ENCODE measurements at regions not wholly inside any gene's neighbourhood (a gene's known extent, or its start where the extent isn't known, plus 50 kb on each side); places are given as distances from the start of the nearest gene placed in this dataset.

DNA sequence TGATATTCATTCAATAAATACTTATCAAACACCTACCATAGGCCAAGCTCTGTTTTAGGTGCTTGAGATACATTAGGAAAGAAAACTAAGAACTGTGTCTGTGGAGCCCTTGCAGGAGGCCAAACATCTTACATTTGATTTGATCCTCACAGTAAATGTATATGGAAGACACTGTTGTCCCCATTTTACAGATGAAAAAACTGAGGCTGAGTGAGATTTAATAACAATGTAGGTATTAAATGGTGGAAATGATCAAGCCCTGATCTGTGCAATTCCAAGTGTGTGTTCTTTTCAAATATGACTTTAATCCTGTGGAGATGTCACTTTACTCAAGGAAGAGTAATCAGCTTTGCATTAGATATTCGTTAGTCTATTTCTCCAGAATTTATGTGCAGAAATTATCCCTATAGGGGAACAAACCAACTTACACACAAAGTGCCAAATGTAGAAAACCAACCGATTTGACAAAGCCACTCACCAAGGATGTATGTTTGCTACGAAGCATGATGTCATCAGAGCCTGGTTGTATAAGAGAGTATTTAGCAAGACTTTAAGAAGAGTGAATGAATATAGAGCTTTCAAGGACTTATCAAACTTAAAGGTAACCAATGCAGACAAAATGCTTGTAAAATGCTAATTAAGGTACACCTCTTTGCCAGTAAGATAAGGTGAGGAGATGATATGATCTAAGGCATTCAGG is 153.9 kb upstream of the NFIB start:
- H3K14ac ChIP-seq (ENCODE audit: low read length), result no peak overlapping the region
- no peak overlapping the region for H3K27ac ChIP-seq (replicated peaks; ENCODE audit: low read length)
- no peak overlapping the region for H3K9ac ChIP-seq (ENCODE audit: low read depth, low read length, poor library complexity)
- no peak for DNase-seq (ENCODE audit: low spot score)
- no peak overlapping the region for H3K4ac ChIP-seq (ENCODE audit: low read length)
- H3K4me2 ChIP-seq (ENCODE audit: insufficient read depth, low read length, poor library complexity, severe bottlenecking), result no peak overlapping the region
- H3K36me3 ChIP-seq (replicated peaks in 1 of 2; ENCODE audit: control insufficient read depth in 2 of 2, insufficient read depth in 2 of 2, low read length in 2 of 2), result no peaks in the 10 kb centered on the region
- no peak overlapping the region for H2BK120ac ChIP-seq (ENCODE audit: low read depth, low read length)
- no peaks in the 10 kb centered on the region for H3K79me1 ChIP-seq (ENCODE audit: low read depth, low read length)
- no peak overlapping the region for H3K4me3 ChIP-seq (ENCODE audit: low read length in 2 of 2)
- H3K18ac ChIP-seq (ENCODE audit: low read length), result no peak overlapping the region
- peaks cover 14% of the 10 kb centered on the region in 2 donors for H3K4me1 ChIP-seq (ENCODE audit: control insufficient read depth in 2 of 2, insufficient read depth in 1 of 2, low read depth in 1 of 2, low read length in 2 of 2)
- H2BK5ac ChIP-seq (ENCODE audit: low read length), result no peak overlapping the region
- H2AK5ac ChIP-seq (ENCODE audit: low read depth, low read length), result no peak overlapping the region
- H2BK12ac ChIP-seq (ENCODE audit: low read length), result no peak overlapping the region
- no peak overlapping the region for H4K91ac ChIP-seq (ENCODE audit: low read depth, low read length, poor library complexity)
- H3K27me3 ChIP-seq (ENCODE audit: control insufficient read depth in 3 of 3, insufficient read depth in 3 of 3, low read depth in 1 of 3, low read length in 3 of 3), result peaks cover 0 to 18% (median 0%) of the 10 kb centered on the region in 3 experiments
- no peak overlapping the region for H2BK15ac ChIP-seq (ENCODE audit: low read length)
- no peak overlapping the region for H2AFZ ChIP-seq (ENCODE audit: low read length)
- H3K9me3 ChIP-seq (replicated peaks in 1 of 2; ENCODE audit: control insufficient read depth in 2 of 2, insufficient read depth in 1 of 2, low read depth in 1 of 2, low read length in 2 of 2), result no peaks in the 10 kb centered on the region
- no peak overlapping the region for H3K23ac ChIP-seq (ENCODE audit: low read depth, low read length, poor library complexity)
- H4K8ac ChIP-seq (ENCODE audit: low read depth, low read length), result no peak overlapping the region
- WGBS, 2 donors (ENCODE audit: extremely low coverage in 2 of 2, insufficient read length in 2 of 2, insufficient replicate concordance in 1 of 2), result no CpG with 5 or more reads among the region's 3 CpGs

DNA sequence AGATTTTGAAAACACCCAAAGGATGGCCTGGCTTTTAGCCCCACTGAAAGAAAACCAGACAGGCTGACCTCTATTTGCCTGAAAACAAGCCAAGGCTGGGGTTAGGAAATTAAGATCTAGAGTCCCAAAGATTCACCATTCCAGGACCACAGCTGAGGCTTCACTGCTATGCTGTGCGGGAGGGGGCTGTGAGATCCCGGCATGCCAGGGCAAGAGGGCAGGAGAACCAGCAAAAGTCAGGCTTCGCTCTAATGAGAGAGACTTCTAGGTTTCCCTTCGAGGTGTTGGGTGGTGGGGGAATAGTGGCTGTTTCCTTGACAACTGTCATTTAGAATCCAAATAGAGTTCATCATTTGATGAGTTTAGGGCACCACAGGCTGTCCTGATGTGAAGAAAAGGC is 152.9 kb upstream of the NFIB start:
- Histone ChIP-seq H3K9ac (ENCODE audit: low read depth, low read length, poor library complexity) (no peak overlapping the region), H3K18ac (ENCODE audit: low read length) (no peak overlapping the region), H2BK5ac (ENCODE audit: low read length) (no peak overlapping the region), H3K4ac (ENCODE audit: low read length) (no peak overlapping the region), H2BK12ac (ENCODE audit: low read length) (no peak overlapping the region), H3K9me3 (replicated peaks in 1 of 2; ENCODE audit: control insufficient read depth in 2 of 2, insufficient read depth in 1 of 2, low read depth in 1 of 2, low read length in 2 of 2) (no peaks in the 10 kb centered on the region), H3K79me1 (ENCODE audit: low read depth, low read length) (no peaks in the 10 kb centered on the region), H3K4me3 (ENCODE audit: low read length in 2 of 2) (no peak overlapping the region), H3K27me3 (ENCODE audit: control insufficient read depth in 3 of 3, insufficient read depth in 3 of 3, low read depth in 1 of 3, low read length in 3 of 3) (peaks cover 0 to 16% (median 0%) of the 10 kb centered on the region in 3 experiments), H3K23ac (ENCODE audit: low read depth, low read length, poor library complexity) (no peak overlapping the region), H3K36me3 (replicated peaks in 1 of 2; ENCODE audit: control insufficient read depth in 2 of 2, insufficient read depth in 2 of 2, low read length in 2 of 2) (no peaks in the 10 kb centered on the region), H4K8ac (ENCODE audit: low read depth, low read length) (no peak overlapping the region), H2BK120ac (ENCODE audit: low read depth, low read length) (no peak overlapping the region), H2AFZ (ENCODE audit: low read length) (peak overlapping the region; percentile 84), H2BK15ac (ENCODE audit: low read length) (no peak overlapping the region), H3K4me1 (ENCODE audit: control insufficient read depth in 2 of 2, insufficient read depth in 1 of 2, low read depth in 1 of 2, low read length in 2 of 2) (peaks cover 14% of the 10 kb centered on the region in 2 donors), H3K14ac (ENCODE audit: low read length) (no peak overlapping the region), H3K27ac (replicated peaks; ENCODE audit: low read length) (no peak overlapping the region), H2AK5ac (ENCODE audit: low read depth, low read length) (no peak overlapping the region), H4K91ac (ENCODE audit: low read depth, low read length, poor library complexity) (no peak overlapping the region), H3K4me2 (ENCODE audit: insufficient read depth, low read length, poor library complexity, severe bottlenecking) (no peak overlapping the region)
- WGBS, 2 donors (ENCODE audit: extremely low coverage in 2 of 2, insufficient read length in 2 of 2, insufficient replicate concordance in 1 of 2), result no CpG with 5 or more reads among the region's 4 CpGs
- no peak for DNase-seq (ENCODE audit: low spot score)

DNA sequence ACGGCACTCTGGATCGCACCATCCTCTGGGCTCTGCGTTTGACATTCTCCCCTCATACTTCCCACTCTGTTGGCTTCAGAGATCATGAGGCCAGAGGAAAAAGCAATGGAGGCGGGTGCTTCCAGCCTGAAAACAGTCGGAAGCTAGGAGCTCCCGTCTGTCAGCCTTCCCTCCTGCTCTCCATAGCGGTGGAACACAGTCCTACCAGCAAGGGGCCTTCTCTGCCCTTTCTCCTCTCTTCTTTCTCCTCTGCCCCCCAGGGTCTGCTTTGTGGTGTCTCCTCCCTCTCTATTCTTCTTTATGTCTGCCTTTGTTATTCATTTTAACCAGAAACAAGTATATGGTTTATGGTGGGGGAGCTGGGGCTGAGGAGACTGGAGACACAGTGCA is 152.5 kb upstream of the NFIB start:
- Histone ChIP-seq H2BK120ac (ENCODE audit: low read depth, low read length) (no peak overlapping the region), H2AFZ (ENCODE audit: low read length) (peak overlapping the region; percentile 84), H2BK5ac (ENCODE audit: low read length) (no peak overlapping the region), H3K79me1 (ENCODE audit: low read depth, low read length) (no peaks in the 10 kb centered on the region), H3K4ac (ENCODE audit: low read length) (no peak overlapping the region), H2AK5ac (ENCODE audit: low read depth, low read length) (no peak overlapping the region), H4K91ac (ENCODE audit: low read depth, low read length, poor library complexity) (no peak overlapping the region), H3K27me3 (ENCODE audit: control insufficient read depth in 3 of 3, insufficient read depth in 3 of 3, low read depth in 1 of 3, low read length in 3 of 3) (peaks cover 0 to 12% (median 0%) of the 10 kb centered on the region in 3 experiments), H3K4me2 (ENCODE audit: insufficient read depth, low read length, poor library complexity, severe bottlenecking) (no peak overlapping the region), H3K9me3 (replicated peaks in 1 of 2; ENCODE audit: control insufficient read depth in 2 of 2, insufficient read depth in 1 of 2, low read depth in 1 of 2, low read length in 2 of 2) (no peaks in the 10 kb centered on the region), H3K9ac (ENCODE audit: low read depth, low read length, poor library complexity) (no peak overlapping the region), H4K8ac (ENCODE audit: low read depth, low read length) (no peak overlapping the region), H3K4me1 (ENCODE audit: control insufficient read depth in 2 of 2, insufficient read depth in 1 of 2, low read depth in 1 of 2, low read length in 2 of 2) (peaks cover 14% of the 10 kb centered on the region in 2 donors), H3K23ac (ENCODE audit: low read depth, low read length, poor library complexity) (no peak overlapping the region), H3K36me3 (replicated peaks in 1 of 2; ENCODE audit: control insufficient read depth in 2 of 2, insufficient read depth in 2 of 2, low read length in 2 of 2) (no peaks in the 10 kb centered on the region), H2BK15ac (ENCODE audit: low read length) (no peak overlapping the region), H2BK12ac (ENCODE audit: low read length) (no peak overlapping the region), H3K4me3 (ENCODE audit: low read length in 2 of 2) (no peak overlapping the region), H3K18ac (ENCODE audit: low read length) (no peak overlapping the region), H3K14ac (ENCODE audit: low read length) (no peak overlapping the region), H3K27ac (replicated peaks; ENCODE audit: low read length) (no peak overlapping the region)
- WGBS, 2 donors (ENCODE audit: extremely low coverage in 2 of 2, insufficient read length in 2 of 2, insufficient replicate concordance in 1 of 2), result no CpG with 5 or more reads among the region's 7 CpGs
- DNase-seq (ENCODE audit: low spot score), result no peak

DNA sequence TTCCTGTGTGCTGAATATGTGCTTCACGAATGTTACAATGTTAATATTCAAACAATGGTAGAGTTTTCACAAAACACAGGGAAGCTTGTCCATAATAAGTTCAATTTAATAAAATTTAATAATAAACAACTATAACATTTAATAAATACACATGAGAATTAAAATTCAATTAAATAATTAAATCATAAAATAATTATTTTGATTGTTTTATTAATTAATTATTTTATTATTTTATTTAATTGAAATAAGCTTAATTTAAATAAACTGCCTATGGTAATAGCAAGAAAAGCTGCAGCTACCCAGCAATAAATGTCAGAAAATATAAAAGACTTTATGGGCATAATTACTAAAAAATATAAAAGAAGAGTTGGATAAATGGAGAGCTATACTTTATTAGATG is 149.0 kb upstream of the NFIB start:
- no peak overlapping the region for H2BK120ac ChIP-seq (ENCODE audit: low read depth, low read length)
- H3K9ac ChIP-seq (ENCODE audit: low read depth, low read length, poor library complexity), result no peak overlapping the region
- no peak overlapping the region for H2BK15ac ChIP-seq (ENCODE audit: low read length)
- no peak overlapping the region for H3K14ac ChIP-seq (ENCODE audit: low read length)
- H3K27ac ChIP-seq (replicated peaks; ENCODE audit: low read length), result no peak overlapping the region
- peaks cover 14% of the 10 kb centered on the region in 2 donors for H3K4me1 ChIP-seq (ENCODE audit: control insufficient read depth in 2 of 2, insufficient read depth in 1 of 2, low read depth in 1 of 2, low read length in 2 of 2)
- H2AK5ac ChIP-seq (ENCODE audit: low read depth, low read length), result no peak overlapping the region
- no peak overlapping the region for H4K91ac ChIP-seq (ENCODE audit: low read depth, low read length, poor library complexity)
- no peaks in the 10 kb centered on the region for H3K36me3 ChIP-seq (replicated peaks in 1 of 2; ENCODE audit: control insufficient read depth in 2 of 2, insufficient read depth in 2 of 2, low read length in 2 of 2)
- H2BK5ac ChIP-seq (ENCODE audit: low read length), result no peak overlapping the region
- no peak overlapping the region for H3K4ac ChIP-seq (ENCODE audit: low read length)
- H3K9me3 ChIP-seq (replicated peaks in 1 of 2; ENCODE audit: control insufficient read depth in 2 of 2, insufficient read depth in 1 of 2, low read depth in 1 of 2, low read length in 2 of 2), result no peaks in the 10 kb centered on the region
- WGBS, 2 donors (ENCODE audit: extremely low coverage in 2 of 2, insufficient read length in 2 of 2, insufficient replicate concordance in 1 of 2), result no CpG with 5 or more reads among the region's 1 CpG
- H4K8ac ChIP-seq (ENCODE audit: low read depth, low read length), result no peak overlapping the region
- no peak overlapping the region for H3K4me3 ChIP-seq (ENCODE audit: low read length in 2 of 2)
- no peak overlapping the region for H2BK12ac ChIP-seq (ENCODE audit: low read length)
- no peak overlapping the region for H3K18ac ChIP-seq (ENCODE audit: low read length)
- H3K79me1 ChIP-seq (ENCODE audit: low read depth, low read length), result no peaks in the 10 kb centered on the region
- no peak overlapping the region for H3K4me2 ChIP-seq (ENCODE audit: insufficient read depth, low read length, poor library complexity, severe bottlenecking)
- no peak overlapping the region for H3K23ac ChIP-seq (ENCODE audit: low read depth, low read length, poor library complexity)
- DNase-seq (ENCODE audit: low spot score), result no peak
- H2AFZ ChIP-seq (ENCODE audit: low read length), result no peak overlapping the region
- peaks cover 0 to 4% (median 0%) of the 10 kb centered on the region in 3 experiments for H3K27me3 ChIP-seq (ENCODE audit: control insufficient read depth in 3 of 3, insufficient read depth in 3 of 3, low read depth in 1 of 3, low read length in 3 of 3)
